Activated CD4-positive, alpha-beta T cell treated with anti-CD3 and anti-CD28 coated beads for 1 hour (primary cell): ENCODE measurements at regions not wholly inside any gene's neighbourhood (a gene's known extent, or its start where the extent isn't known, plus 50 kb on each side); places are given as distances from the start of the nearest gene placed in this dataset.
A peak's percentile ranks its signal among the peaks of the same experiment; 100 is the strongest.
"Not testable (repeated sequence)": the region's sequence is repeated elsewhere in the genome, so short reads cannot be mapped to it uniquely, and the experiment has no call there.

Experiments used
- DNase-seq: peaks from one replicate; pipeline ENCODE4 v3.0.0-alpha.2; 2020

DNA sequence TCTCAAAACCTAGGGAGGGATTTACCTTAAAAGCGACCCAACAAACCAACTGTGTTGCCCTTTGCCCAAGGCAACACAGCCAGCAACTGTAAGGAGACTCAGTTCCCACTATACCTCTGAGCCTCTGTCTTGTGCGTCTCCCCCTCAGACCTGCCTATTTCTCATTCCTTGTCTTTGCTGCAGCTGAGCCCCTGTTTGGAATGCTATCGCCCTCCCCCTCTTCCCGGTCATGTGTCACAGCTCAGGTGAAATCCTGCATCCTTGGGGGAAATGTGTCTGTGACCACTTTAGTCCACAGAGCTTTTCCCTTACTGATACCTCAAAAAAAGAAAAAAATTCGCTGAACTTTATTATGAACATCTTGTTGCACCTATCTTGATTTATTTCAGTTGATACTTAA lies 52.0 kb upstream of the LRIG1 start:
- no peak for DNase-seq

GRCh38 chr3:66553441-66554113 lies 52.8 kb upstream of the LRIG1 start:
- DNase-seq = no peak

GRCh38 chr3:66554178-66554577 lies 53.4 kb upstream of the LRIG1 start:
- no peak for DNase-seq

GRCh38 chr3:66555214-66555844 lies 54.5 kb upstream of the LRIG1 start:
- no peak for DNase-seq

GRCh38 chr3:66557170-66557569 lies 56.3 kb upstream of the LRIG1 start:
- DNase-seq = no peak

GRCh38 chr3:66559924-66560323 lies 59.1 kb upstream of the LRIG1 start:
- DNase-seq = not testable (repeated sequence)

GRCh38 chr3:66561367-66561766 lies 60.5 kb upstream of the LRIG1 start:
- no peak for DNase-seq

DNA sequence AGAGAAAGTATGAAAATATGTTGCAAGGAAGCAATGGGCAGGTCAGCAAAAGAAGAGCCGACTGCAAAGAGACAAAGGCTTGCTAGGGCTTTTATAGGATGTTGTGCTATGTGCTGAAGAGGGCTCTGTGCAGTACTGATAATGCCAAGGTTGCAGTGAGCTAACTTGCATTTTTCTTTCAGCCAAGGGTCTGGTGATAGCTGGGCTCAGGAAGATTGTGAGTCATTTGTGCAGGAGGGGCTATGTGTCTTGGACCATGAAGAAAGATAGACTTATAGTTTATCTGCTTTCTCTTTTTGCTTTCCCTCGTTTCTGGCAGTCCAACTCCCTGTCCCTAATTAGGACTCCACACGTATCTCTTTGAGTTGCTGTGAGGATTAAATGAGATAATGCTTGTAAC lies 64.5 kb upstream of the LRIG1 start:
- no peak for DNase-seq

DNA sequence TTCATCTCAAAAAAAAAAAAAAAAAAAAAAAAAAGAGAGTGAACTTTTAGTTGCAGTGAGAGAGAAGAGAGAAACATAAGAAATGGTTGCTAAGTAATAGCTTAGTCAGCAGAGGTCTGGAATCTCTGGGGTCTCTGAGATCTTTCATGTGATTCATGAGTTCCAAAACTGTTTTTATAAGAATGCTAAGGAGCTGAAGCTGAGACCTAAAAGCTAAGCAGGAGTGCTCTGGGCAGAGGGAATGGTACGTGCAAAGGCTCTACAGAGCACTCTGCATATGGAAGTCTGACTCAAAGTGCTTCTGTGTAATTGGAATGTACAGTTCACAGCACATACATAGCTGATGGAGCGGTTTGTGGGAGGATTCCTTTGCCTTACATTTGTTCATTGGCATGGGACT lies 66.3 kb upstream of the LRIG1 start:
- DNase-seq = no peak

- no peak for DNase-seq
Measured at GRCh38 chr3:66572090-66572675, 71.4 kb upstream of the LRIG1 start.

GRCh38 chr3:66572938-66573710 lies 72.3 kb upstream of the LRIG1 start:
- DNase-seq = no peak

- no peak for DNase-seq
Measured at GRCh38 chr3:66574091-66574490, 73.3 kb upstream of the LRIG1 start.

GRCh38 chr3:66577426-66578203 lies 76.8 kb upstream of the LRIG1 start:
- DNase-seq = no peak

GRCh38 chr3:66581256-66581655 lies 80.4 kb upstream of the LRIG1 start:
- no peak for DNase-seq

- peak; percentile 13 for DNase-seq
Measured at GRCh38 chr3:66582721-66583423, 82.0 kb upstream of the LRIG1 start.

DNA sequence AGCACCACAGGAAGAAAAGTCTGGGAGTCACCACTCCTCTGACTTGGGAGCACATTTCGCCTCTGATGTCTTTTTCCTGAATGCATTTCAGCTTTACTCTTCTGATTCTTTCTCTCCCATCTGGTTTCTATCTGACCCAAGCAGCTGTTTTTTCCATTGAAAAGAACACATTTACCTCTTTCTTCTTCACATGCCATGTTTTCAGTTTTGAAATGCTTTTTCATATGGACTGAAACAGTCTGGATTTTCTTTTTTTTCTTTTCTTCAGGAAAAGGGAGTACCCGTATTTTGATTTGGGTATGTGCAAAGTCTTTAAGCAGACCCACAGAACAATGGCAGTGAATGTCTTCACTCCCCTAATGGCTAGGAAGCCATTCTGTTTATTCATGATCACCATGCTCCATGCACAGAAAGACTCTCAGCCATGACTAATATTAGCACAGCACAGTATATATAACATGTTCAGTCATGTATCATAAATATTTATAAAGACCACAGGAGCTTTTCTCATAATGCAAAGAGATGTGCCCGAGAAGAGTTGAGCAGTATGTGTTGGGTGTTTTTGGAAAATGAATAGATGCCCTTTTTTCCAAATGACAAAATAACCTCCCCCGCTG lies 82.7 kb upstream of the LRIG1 start:
- no peak for DNase-seq

- no peak for DNase-seq
Measured at GRCh38 chr3:66585520-66586095, 84.8 kb upstream of the LRIG1 start.

DNA sequence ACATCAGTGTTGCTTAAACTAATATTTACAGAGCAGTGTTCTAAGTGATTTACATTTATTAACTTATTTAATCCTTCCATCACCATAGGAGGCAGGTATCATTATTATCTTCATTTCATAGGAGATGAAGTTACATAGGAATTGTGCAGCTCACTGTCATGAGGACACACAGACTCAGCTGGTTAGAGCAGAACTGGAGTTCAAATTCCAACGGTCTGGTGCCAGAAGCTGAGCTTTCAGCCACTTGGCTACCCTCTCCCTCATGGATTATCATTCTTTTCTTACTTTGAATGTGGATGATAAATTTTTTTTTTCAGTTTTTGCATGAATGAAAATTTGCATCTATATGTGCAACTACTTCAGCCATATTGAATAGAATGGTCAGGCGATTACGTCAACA lies 86.0 kb upstream of the LRIG1 start:
- DNase-seq = no peak

DNA sequence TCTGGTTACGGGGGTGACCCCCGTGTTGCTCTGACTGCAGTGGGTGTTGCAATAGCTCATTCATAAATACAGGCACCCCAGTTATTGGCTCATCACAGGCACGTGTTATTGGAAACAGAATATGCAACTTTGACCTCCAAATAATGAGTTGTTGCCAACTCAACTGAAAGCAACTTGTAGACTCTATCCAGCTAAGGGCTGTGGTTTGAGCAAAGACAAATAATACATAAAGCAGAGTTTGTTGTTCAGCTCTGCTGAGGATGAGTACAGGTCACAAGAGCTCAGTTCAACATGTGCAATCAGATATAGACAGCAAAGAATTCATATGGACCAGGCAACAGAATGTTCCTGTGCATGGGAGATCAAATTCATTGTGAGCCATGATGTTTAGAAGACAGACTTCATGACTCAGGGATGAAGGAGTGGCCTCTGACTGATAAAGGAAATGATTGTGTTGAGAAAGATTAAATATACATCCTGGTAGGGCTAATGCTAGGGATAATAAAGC lies 87.6 kb upstream of the LRIG1 start:
- no peak for DNase-seq

DNA sequence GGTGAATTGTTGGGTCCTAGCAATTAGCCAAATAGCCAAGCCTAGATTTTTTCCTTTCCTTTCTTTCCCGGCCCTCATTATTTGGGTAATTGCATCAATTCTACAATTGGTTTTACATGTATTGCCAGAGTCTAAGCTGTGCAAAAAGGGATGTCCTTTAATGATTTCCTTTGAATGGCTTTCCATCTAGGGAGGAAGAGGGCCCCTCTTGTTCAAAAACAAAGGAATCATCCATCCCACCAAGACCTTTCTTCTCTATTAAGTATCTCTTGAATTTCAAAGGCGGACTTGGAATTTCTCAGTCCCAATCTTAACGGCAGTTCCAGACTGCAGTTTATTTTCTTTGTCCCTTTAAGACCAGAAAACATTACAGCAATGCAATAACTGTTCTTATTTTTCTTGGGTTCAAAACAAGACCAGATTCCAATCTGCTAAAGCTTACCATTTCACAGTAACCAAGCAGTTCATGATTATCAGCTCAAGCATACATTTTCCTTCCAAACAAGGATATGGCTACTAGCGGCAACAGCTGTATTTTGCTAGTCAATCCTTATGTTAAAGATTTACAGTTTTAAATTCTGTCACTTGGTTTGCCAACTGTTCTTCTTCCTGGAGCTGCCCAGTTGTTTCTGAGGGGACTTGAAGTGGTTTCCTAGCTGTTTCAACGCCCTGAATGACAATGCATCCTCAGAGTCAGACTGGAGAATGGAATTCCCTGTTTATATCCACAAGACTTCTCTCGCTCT lies 91.4 kb upstream of the LRIG1 start:
- no peak for DNase-seq
